ENCODE measurements at regions not wholly inside any gene's neighbourhood (a gene's known extent, or its start where the extent isn't known, plus 50 kb on each side); places are given as distances from the start of the nearest gene placed in this dataset.

DNA sequence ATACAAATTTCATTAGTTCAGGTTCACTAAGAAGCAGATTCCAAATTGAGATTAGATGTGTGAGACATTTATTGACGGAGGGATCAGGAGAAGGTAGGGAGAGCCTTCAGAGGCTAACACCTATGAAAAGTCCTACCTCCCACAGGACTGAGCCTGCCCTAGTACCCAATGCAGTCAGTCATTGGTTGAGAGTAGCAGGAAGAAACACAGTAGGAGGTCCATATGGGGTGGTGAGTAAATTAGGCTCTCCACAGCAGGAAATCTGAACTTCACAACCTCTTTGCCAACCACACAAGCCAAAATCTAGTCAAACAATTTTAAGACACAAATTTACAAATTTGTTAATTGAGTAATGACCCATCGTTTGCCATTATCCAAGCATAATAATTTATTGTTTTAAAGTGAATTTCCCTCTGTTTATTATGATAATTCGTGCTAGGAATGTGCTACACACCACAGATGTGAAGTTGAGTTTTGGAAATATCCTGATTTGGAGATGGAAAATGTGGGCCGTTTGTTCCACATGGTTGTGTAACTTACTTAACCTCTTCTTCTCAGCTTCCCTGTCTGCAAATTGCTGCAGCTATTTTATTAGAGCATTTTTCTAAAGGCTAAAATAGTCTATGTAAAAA lies 542.1 kb downstream of the ETS1 start:
- no peak for TF ChIP-seq CTCF (IDR thresholded peaks at IDR 0.05)
- no peak for TF ChIP-seq POLR2A (IDR thresholded peaks at IDR 0.05)

All from suprapubic skin (tissue), 3 donors.